Prostate gland (tissue), 2 donors: ENCODE measurements at regions not wholly inside any gene's neighbourhood (a gene's known extent, or its start where the extent isn't known, plus 50 kb on each side); places are given as distances from the start of the nearest gene placed in this dataset.

Experiments
- CTCF ChIP-seq, 4 experiments: fragments of 200-600 bp in 2 of 4; fragments of 450-650 bp in 2 of 4; sonication (generic) in 2 of 4; IDR thresholded peaks; 1 replicate in 3 of 4; 2 replicates in 1 of 4; pipeline ENCODE4 v1.5.1; 2016 to 2019; ENCODE audit warnings: antibody characterized with exemption in 4 of 4, mild to moderate bottlenecking in 2 of 4, moderate library complexity in 2 of 4
- POLR2AphosphoS5 ChIP-seq: sonication (generic); formaldehyde crosslinking; IDR thresholded peaks from one replicate; pipeline ENCODE4 v1.6.1; 2017; ENCODE audit warnings: antibody characterized with exemption

- no peak for TF ChIP-seq POLR2AphosphoS5
- TF ChIP-seq CTCF (IDR thresholded peaks at IDR 0.05): no peak
These were observed 100.0 kb upstream of the PPP2R3A start for GRCh38 chr3:135865553-135865952.
